ENCODE measurements at regions not wholly inside any gene's neighbourhood (a gene's known extent, or its start where the extent isn't known, plus 50 kb on each side); places are given as distances from the start of the nearest gene placed in this dataset.

GRCh38 chr13:89899302-89900103, 1448.0 kb upstream of the MIR17HG start:
- no peak for DNase-seq (ENCODE audit: low read depth)

GRCh38 chr13:89900104-89900765, 1447.3 kb upstream of the MIR17HG start:
- no peak for DNase-seq (ENCODE audit: low read depth)

- DNase-seq (ENCODE audit: low read depth), result no peak
These were observed 1445.3 kb upstream of the MIR17HG start for GRCh38 chr13:89902223-89902622.

GRCh38 chr13:89903115-89903514, 1444.4 kb upstream of the MIR17HG start:
- DNase-seq (ENCODE audit: low read depth), result no peak

- no peak for DNase-seq (ENCODE audit: low read depth)
These were observed 1437.3 kb upstream of the MIR17HG start for GRCh38 chr13:89910166-89910565.

- DNase-seq (ENCODE audit: low read depth), result no peak
These were observed 1430.9 kb upstream of the MIR17HG start for GRCh38 chr13:89916551-89916950.

GRCh38 chr13:89920461-89920860, 1427.0 kb upstream of the MIR17HG start:
- DNase-seq (ENCODE audit: low read depth), result no peak

GRCh38 chr13:89923052-89923451, 1424.4 kb upstream of the MIR17HG start:
- no peak for DNase-seq (ENCODE audit: low read depth)

- peak; percentile 67 for DNase-seq (ENCODE audit: low read depth)
These were observed 1423.8 kb upstream of the MIR17HG start for GRCh38 chr13:89923736-89924135.

- DNase-seq (ENCODE audit: low read depth), result peak; percentile 68
These were observed 1422.4 kb upstream of the MIR17HG start for GRCh38 chr13:89925107-89925506.

GRCh38 chr13:89930861-89931260, 1416.6 kb upstream of the MIR17HG start:
- DNase-seq (ENCODE audit: low read depth), result no peak

GRCh38 chr13:89932902-89933301, 1414.6 kb upstream of the MIR17HG start:
- no peak for DNase-seq (ENCODE audit: low read depth)

- no peak for DNase-seq (ENCODE audit: low read depth)
These were observed 1411.2 kb upstream of the MIR17HG start for GRCh38 chr13:89936256-89936655.

- no peak for DNase-seq (ENCODE audit: low read depth)
These were observed 1410.1 kb upstream of the MIR17HG start for GRCh38 chr13:89937420-89937819.

GRCh38 chr13:89940383-89940782, 1407.1 kb upstream of the MIR17HG start:
- DNase-seq (ENCODE audit: low read depth), result no peak

- DNase-seq (ENCODE audit: low read depth), result no peak
These were observed 1404.3 kb upstream of the MIR17HG start for GRCh38 chr13:89943139-89943538.

- DNase-seq (ENCODE audit: low read depth), result no peak
These were observed 1397.3 kb upstream of the MIR17HG start for GRCh38 chr13:89950225-89950624.

- DNase-seq (ENCODE audit: low read depth), result no peak
These were observed 1396.1 kb upstream of the MIR17HG start for GRCh38 chr13:89951341-89951740.

GRCh38 chr13:89953581-89953980, 1393.9 kb upstream of the MIR17HG start:
- no peak for DNase-seq (ENCODE audit: low read depth)

- DNase-seq (ENCODE audit: low read depth), result no peak
These were observed 1391.7 kb upstream of the MIR17HG start for GRCh38 chr13:89955773-89956172.

- no peak for DNase-seq (ENCODE audit: low read depth)
These were observed 1388.4 kb upstream of the MIR17HG start for GRCh38 chr13:89959074-89959473.

- no peak for DNase-seq (ENCODE audit: low read depth)
These were observed 1382.2 kb upstream of the MIR17HG start for GRCh38 chr13:89965252-89965651.

- no peak for DNase-seq (ENCODE audit: low read depth)
These were observed 1381.0 kb upstream of the MIR17HG start for GRCh38 chr13:89966524-89966923.

GRCh38 chr13:89967701-89968100, 1379.8 kb upstream of the MIR17HG start:
- DNase-seq (ENCODE audit: low read depth), result no peak

Measured in ELR (cell line).